Thyroid gland (tissue), 4 donors: ENCODE measurements at regions not wholly inside any gene's neighbourhood (a gene's known extent, or its start where the extent isn't known, plus 50 kb on each side); places are given as distances from the start of the nearest gene placed in this dataset.

ENCODE experiments used
- POLR2A ChIP-seq, 2 donors: fragments of 450-650 bp; IDR thresholded peaks; one replicate each; pipeline ENCODE4 v1.6.1; 2017; ENCODE audit warnings: antibody characterized with exemption in 2 of 2, mild to moderate bottlenecking in 2 of 2, moderate library complexity in 1 of 2
- TF ChIP-seq, protein P1 (sequence below), 6 experiments: fragments of 200-600 bp in 3 of 6; fragments of 450-650 bp in 3 of 6; sonication (generic) in 3 of 6; IDR thresholded peaks; one replicate each; pipeline ENCODE4 v1.5.1; 2016 to 2019; ENCODE audit warnings: antibody characterized with exemption in 6 of 6, mild to moderate bottlenecking in 2 of 6, inconsistent platforms in 1 of 6, moderate library complexity in 1 of 6

GRCh38 chr1:170284512-170284911 is 138.8 kb downstream of the NTMT2 start:
- TF ChIP-seq, protein P1, sequence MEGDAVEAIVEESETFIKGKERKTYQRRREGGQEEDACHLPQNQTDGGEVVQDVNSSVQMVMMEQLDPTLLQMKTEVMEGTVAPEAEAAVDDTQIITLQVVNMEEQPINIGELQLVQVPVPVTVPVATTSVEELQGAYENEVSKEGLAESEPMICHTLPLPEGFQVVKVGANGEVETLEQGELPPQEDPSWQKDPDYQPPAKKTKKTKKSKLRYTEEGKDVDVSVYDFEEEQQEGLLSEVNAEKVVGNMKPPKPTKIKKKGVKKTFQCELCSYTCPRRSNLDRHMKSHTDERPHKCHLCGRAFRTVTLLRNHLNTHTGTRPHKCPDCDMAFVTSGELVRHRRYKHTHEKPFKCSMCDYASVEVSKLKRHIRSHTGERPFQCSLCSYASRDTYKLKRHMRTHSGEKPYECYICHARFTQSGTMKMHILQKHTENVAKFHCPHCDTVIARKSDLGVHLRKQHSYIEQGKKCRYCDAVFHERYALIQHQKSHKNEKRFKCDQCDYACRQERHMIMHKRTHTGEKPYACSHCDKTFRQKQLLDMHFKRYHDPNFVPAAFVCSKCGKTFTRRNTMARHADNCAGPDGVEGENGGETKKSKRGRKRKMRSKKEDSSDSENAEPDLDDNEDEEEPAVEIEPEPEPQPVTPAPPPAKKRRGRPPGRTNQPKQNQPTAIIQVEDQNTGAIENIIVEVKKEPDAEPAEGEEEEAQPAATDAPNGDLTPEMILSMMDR (IDR thresholded peaks at IDR 0.05) = no peak
- TF ChIP-seq POLR2A (IDR thresholded peaks at IDR 0.05) = no peak
